PC-9 (cell line): ENCODE measurements at regions not wholly inside any gene's neighbourhood (a gene's known extent, or its start where the extent isn't known, plus 50 kb on each side); places are given as distances from the start of the nearest gene placed in this dataset.

Source experiments
- BruUV-seq: library from RNA; stranded (reverse); fragments of 400-500 nt; replicated peaks from 2 replicates; lab custom pipeline; 2021; lab: Mats Ljungman, UMichigan
- CTCF ChIA-PET: fragments of 300-600 bp; sonication (Branson Sonifier 250); formaldehyde crosslinking; loops from one replicate; lab custom pipeline; 2022; ENCODE audit warnings: antibody characterized with exemption; lab: Charles Lee
- POLR2A ChIA-PET: fragments of 300-600 bp; sonication (Branson Sonifier 250); formaldehyde crosslinking; loops from one replicate; lab custom pipeline; 2022; ENCODE audit warnings: antibody characterized with exemption; ENCODE audit not compliant: unreplicated experiment; lab: Charles Lee
- DNase-seq, 2 experiments: peaks; one replicate each; pipeline versions ENCODE4 v3.0.0 to v3.0.0-alpha.2; 2015 to 2022; ENCODE audit warnings: mixed read lengths in 1 of 2
- H2AFZ ChIP-seq: fragments of 200-600 bp; sonication (generic); 2 replicates; pipeline ENCODE4 v1.8.1; 2017; ENCODE audit warnings: antibody characterized with exemption
- H3F3A ChIP-seq: fragments of 200-600 bp; sonication (generic); 2 replicates; pipeline ENCODE4 v1.8.1; 2017; ENCODE audit warnings: antibody characterized with exemption, mild to moderate bottlenecking, low read depth; ENCODE audit not compliant: insufficient read depth
- H3K27ac ChIP-seq: fragments of 200-600 bp; sonication (generic); 2 replicates; pipeline ENCODE4 v1.6.1; 2016; ENCODE audit warnings: mixed run types
- H3K27me3 ChIP-seq: fragments of 200-600 bp; sonication (generic); 2 replicates; pipeline ENCODE4 v1.6.1; 2016; ENCODE audit warnings: low read depth, mixed run types; ENCODE audit not compliant: insufficient read depth
- H3K36me3 ChIP-seq: fragments of 200-600 bp; sonication (generic); 2 replicates; pipeline ENCODE4 v1.6.1; 2016; ENCODE audit warnings: low read depth, mixed run types
- H3K4me1 ChIP-seq: fragments of 200-600 bp; sonication (generic); replicated peaks from 2 replicates; pipeline ENCODE4 v1.6.1; 2016; ENCODE audit warnings: mixed run types; ENCODE audit not compliant: insufficient read depth
- H3K4me2 ChIP-seq: fragments of 200-600 bp; sonication (generic); 2 replicates; pipeline ENCODE4 v1.6.1; 2017; ENCODE audit warnings: mixed run types
- H3K4me3 ChIP-seq: fragments of 200-600 bp; sonication (generic); 2 replicates; pipeline ENCODE4 v1.6.1; 2016; ENCODE audit warnings: mixed run types
- H3K79me2 ChIP-seq: fragments of 200-600 bp; sonication (generic); 2 replicates; pipeline ENCODE4 v1.6.1; 2017; ENCODE audit warnings: low read depth, mixed run types
- H3K9me2 ChIP-seq: fragments of 200-600 bp; sonication (generic); 2 replicates; pipeline ENCODE4 v1.8.1; 2017; ENCODE audit warnings: mild to moderate bottlenecking; ENCODE audit not compliant: insufficient read depth
- H3K9me3 ChIP-seq: fragments of 200-600 bp; sonication (generic); 2 replicates; pipeline ENCODE4 v1.8.1; 2016; ENCODE audit warnings: low read depth; ENCODE audit not compliant: insufficient read depth
- H4K20me1 ChIP-seq: fragments of 200-600 bp; sonication (generic); 2 replicates; pipeline ENCODE4 v1.8.1; 2017; ENCODE audit not compliant: insufficient read depth
- EZH2 ChIP-seq: fragments of 200-600 bp; sonication (generic); IDR thresholded peaks from 2 replicates; pipeline ENCODE4 v1.8.0; 2017; ENCODE audit warnings: antibody characterized with exemption, low read depth
- intact Hi-C: fragments of 100-400 bp; cut with micrococcal nuclease; formaldehyde crosslinking; loops from one replicate; pipeline ENCODE4 v1.10.0; 2022; ENCODE audit not compliant: unreplicated experiment
- TF ChIP-seq, protein P1 (sequence below): fragments of 200-600 bp; sonication (generic); conservative IDR thresholded peaks from 2 replicates; pipeline ENCODE4 v1.6.1; 2017; ENCODE audit warnings: mixed run types, antibody characterized with exemption, mild to moderate bottlenecking, moderate library complexity

DNA sequence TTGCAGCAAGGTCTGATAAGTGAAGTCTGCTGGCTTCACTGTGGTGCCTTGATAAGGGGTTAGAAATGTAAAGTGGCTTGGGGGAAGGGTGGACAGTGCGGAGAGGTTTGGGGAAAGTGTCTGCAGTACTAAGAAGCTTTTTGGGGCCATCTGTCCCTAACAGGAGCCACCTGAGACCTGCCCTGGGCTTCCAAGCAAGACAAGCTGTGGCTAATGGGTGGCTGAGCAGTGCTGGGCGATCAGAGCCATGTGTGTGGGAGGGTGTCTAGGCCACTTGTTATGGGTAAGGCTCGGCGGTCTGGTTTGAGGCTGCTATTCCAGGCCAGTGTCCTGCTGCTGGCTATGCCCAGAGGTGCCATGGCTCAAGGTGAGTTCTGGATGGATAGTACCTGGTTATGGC lies 185.4 kb upstream of the MTMR8 start:
- Histone ChIP-seq H3K27me3 (no peaks in the 10 kb centered on the region), H3K36me3 (no peaks in the 10 kb centered on the region), H3K27ac (no peak overlapping the region), H3K4me3 (no peak overlapping the region), H3K9me3 (no peaks in the 10 kb centered on the region), H3F3A (no peaks in the 10 kb centered on the region), H3K4me2 (no peak overlapping the region), H3K9me2 (no peaks in the 10 kb centered on the region), H4K20me1 (no peaks in the 10 kb centered on the region), H2AFZ (no peak overlapping the region), H3K4me1 (no peaks in the 10 kb centered on the region), H3K79me2 (no peaks in the 10 kb centered on the region)
- CTCF ChIA-PET: no interaction called here
- no peak for TF ChIP-seq EZH2
- TF ChIP-seq, protein P1, sequence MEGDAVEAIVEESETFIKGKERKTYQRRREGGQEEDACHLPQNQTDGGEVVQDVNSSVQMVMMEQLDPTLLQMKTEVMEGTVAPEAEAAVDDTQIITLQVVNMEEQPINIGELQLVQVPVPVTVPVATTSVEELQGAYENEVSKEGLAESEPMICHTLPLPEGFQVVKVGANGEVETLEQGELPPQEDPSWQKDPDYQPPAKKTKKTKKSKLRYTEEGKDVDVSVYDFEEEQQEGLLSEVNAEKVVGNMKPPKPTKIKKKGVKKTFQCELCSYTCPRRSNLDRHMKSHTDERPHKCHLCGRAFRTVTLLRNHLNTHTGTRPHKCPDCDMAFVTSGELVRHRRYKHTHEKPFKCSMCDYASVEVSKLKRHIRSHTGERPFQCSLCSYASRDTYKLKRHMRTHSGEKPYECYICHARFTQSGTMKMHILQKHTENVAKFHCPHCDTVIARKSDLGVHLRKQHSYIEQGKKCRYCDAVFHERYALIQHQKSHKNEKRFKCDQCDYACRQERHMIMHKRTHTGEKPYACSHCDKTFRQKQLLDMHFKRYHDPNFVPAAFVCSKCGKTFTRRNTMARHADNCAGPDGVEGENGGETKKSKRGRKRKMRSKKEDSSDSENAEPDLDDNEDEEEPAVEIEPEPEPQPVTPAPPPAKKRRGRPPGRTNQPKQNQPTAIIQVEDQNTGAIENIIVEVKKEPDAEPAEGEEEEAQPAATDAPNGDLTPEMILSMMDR: no peak
- no peak for DNase-seq
- intact Hi-C loops: no loop called here
- no TSS peak for BruUV-seq
- POLR2A ChIA-PET: no interaction called here

DNA sequence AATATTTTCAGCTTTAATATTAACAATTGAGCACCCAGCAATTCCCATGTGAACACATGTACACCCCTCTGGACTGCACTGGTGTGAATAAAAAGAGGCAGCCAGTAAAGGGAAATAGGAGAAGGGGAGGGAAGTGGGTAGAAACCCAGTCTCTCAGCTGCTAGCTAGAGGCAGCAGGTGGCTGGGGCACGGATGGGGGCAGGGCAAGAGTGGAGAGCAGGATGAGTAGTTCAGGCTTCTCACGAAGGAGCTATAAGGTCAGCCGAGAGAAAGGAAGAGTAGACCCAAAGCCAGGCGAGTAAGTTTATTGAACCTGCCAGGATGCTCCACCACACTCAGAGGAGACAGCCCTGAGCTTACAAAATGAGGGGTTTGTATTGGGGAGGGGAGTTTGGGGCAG lies 184.8 kb upstream of the MTMR8 start:
- Histone ChIP-seq H2AFZ (no peak overlapping the region), H3K9me2 (no peaks in the 10 kb centered on the region), H3F3A (no peaks in the 10 kb centered on the region), H3K79me2 (no peaks in the 10 kb centered on the region), H3K4me3 (no peak overlapping the region), H3K36me3 (no peaks in the 10 kb centered on the region), H3K27ac (no peak overlapping the region), H4K20me1 (no peaks in the 10 kb centered on the region), H3K4me2 (no peak overlapping the region), H3K27me3 (no peaks in the 10 kb centered on the region), H3K4me1 (no peaks in the 10 kb centered on the region), H3K9me3 (no peaks in the 10 kb centered on the region)
- ChIA-PET POLR2A (no interaction called here), CTCF (no interaction called here)
- TF ChIP-seq, protein P1: no peak
- TF ChIP-seq EZH2: no peak
- intact Hi-C loops: no loop called here
- BruUV-seq: no TSS peak
- DNase-seq: no peak

DNA sequence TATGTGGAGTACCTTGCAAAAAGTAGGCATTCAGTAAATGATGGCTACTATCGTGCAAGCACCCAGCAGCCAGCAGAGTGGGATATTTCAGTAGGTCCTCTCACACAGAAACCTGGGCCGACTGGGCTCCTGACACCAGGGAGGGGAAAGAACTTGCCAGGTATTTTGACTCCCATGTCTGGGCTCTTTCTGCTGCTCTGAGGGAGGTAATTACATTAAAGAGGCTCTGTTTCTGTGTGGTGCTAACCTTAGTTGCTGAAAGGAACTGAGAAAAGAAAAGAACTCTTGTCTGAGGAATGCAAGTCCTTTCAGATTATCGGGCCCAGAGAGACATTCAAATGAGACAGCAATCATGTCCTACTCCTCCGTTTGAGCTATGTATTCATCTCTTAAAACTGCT lies 175.8 kb upstream of the MTMR8 start:
- intact Hi-C loops: no loop called here
- H4K20me1 ChIP-seq: no peaks in the 10 kb centered on the region
- H3K9me3 ChIP-seq: no peaks in the 10 kb centered on the region
- no peaks in the 10 kb centered on the region for H3K4me1 ChIP-seq
- no peaks in the 10 kb centered on the region for H3K79me2 ChIP-seq
- no peak overlapping the region for H3K4me2 ChIP-seq
- no peak overlapping the region for H2AFZ ChIP-seq
- H3F3A ChIP-seq: no peaks in the 10 kb centered on the region
- no peak for DNase-seq
- TF ChIP-seq EZH2: no peak
- TF ChIP-seq, protein P1: no peak
- no peak overlapping the region for H3K4me3 ChIP-seq
- CTCF ChIA-PET: no interaction called here
- no peak overlapping the region for H3K27ac ChIP-seq
- H3K27me3 ChIP-seq: no peaks in the 10 kb centered on the region
- H3K9me2 ChIP-seq: no peaks in the 10 kb centered on the region
- H3K36me3 ChIP-seq: no peaks in the 10 kb centered on the region
- no TSS peak for BruUV-seq
- POLR2A ChIA-PET: no interaction called here
